IMR-90 (cell line): ENCODE measurements at regions not wholly inside any gene's neighbourhood (a gene's known extent, or its start where the extent isn't known, plus 50 kb on each side); places are given as distances from the start of the nearest gene placed in this dataset.

ENCODE experiments used
- ATAC-seq: fragments of 200-7000 bp; cut with Tn5 transposase; 2 replicates; pipeline ENCODE4 v1.9.1; 2020; ENCODE audit warnings: low read depth, mild to moderate bottlenecking, moderate library complexity
- BruUV-seq: library from RNA; stranded (reverse); fragments of 400-500 nt; replicated peaks from 2 replicates; lab custom pipeline; 2021; lab: Mats Ljungman, UMichigan
- CTCF ChIA-PET: fragments of 300-600 bp; formaldehyde crosslinking; extraction: SDS; loops from one replicate; lab custom pipeline; 2021; ENCODE audit warnings: antibody characterized with exemption; lab: Yijun Ruan, JAX
- POLR2A ChIA-PET: fragments of 300-600 bp; sonication (Branson Sonifier 250); formaldehyde crosslinking; loops from one replicate; lab custom pipeline; 2022; ENCODE audit warnings: antibody characterized with exemption; ENCODE audit not compliant: unreplicated experiment; lab: Charles Lee
- DNase-seq: peaks from one replicate; pipeline ENCODE4 v3.0.0; 2013
- H2AFZ ChIP-seq: replicated peaks from 2 replicates; pipeline ENCODE3; 2013; ENCODE audit warnings: low read length, mild to moderate bottlenecking; ENCODE audit not compliant: poor library complexity
- H2AK5ac ChIP-seq: 2 replicates; pipeline ENCODE4 v1.6.1; 2013; ENCODE audit warnings: low read depth, low read length, inconsistent platforms
- H2AK9ac ChIP-seq: replicated peaks from 2 replicates; pipeline ENCODE3; 2013; ENCODE audit warnings: mild to moderate bottlenecking, low read depth, low read length, moderate library complexity; ENCODE audit not compliant: poor library complexity
- H2BK120ac ChIP-seq: 2 replicates; pipeline ENCODE4 v1.6.1; 2013; ENCODE audit warnings: low read depth, low read length, inconsistent platforms
- H2BK15ac ChIP-seq: 3 replicates; pipeline ENCODE4 v1.6.1; 2013; ENCODE audit warnings: low read depth, low read length, inconsistent platforms
- H2BK20ac ChIP-seq: 2 replicates; pipeline ENCODE4 v1.6.1; 2013; ENCODE audit warnings: low read depth, mild to moderate bottlenecking, inconsistent platforms, low read length, moderate library complexity
- H2BK5ac ChIP-seq: 2 replicates; pipeline ENCODE4 v1.6.1; 2013; ENCODE audit warnings: mild to moderate bottlenecking, low read depth, low read length, inconsistent platforms; ENCODE audit not compliant: poor library complexity, severe bottlenecking
- H3K14ac ChIP-seq: replicated peaks from 2 replicates; pipeline ENCODE4 v1.6.1; 2013; ENCODE audit warnings: low read depth, low read length, inconsistent platforms
- H3K18ac ChIP-seq: 2 replicates; pipeline ENCODE4 v1.6.1; 2013; ENCODE audit warnings: low read depth, low read length, control low read depth
- H3K23ac ChIP-seq: 2 replicates; pipeline ENCODE4 v1.6.1; 2013; ENCODE audit warnings: low read depth, low read length, inconsistent platforms
- H3K27ac ChIP-seq: 2 replicates; pipeline ENCODE4 v1.5.1; 2013; ENCODE audit warnings: mild to moderate bottlenecking, control low read depth, low read length; ENCODE audit not compliant: insufficient read depth
- H3K27me3 ChIP-seq: 2 replicates; pipeline ENCODE4 v1.6.1; 2013; ENCODE audit warnings: low read length; ENCODE audit not compliant: control insufficient read depth, insufficient read depth
- H3K36me3 ChIP-seq: 2 replicates; pipeline ENCODE4 v1.6.1; 2013; ENCODE audit warnings: low read length, mixed read lengths; ENCODE audit not compliant: control insufficient read depth, insufficient read depth
- H3K4ac ChIP-seq: 2 replicates; pipeline ENCODE4 v1.6.1; 2013; ENCODE audit warnings: low read depth, low read length, inconsistent platforms
- H3K4me1 ChIP-seq: 2 replicates; pipeline ENCODE4 v1.6.1; 2013; ENCODE audit warnings: low read length, mixed read lengths; ENCODE audit not compliant: control insufficient read depth, insufficient read depth
- H3K4me2 ChIP-seq: 2 replicates; pipeline ENCODE4 v1.6.1; 2013; ENCODE audit warnings: low read depth, mild to moderate bottlenecking, control low read depth, low read length, moderate library complexity
- H3K4me3 ChIP-seq: 2 replicates; pipeline ENCODE4 v1.5.1; 2013; ENCODE audit warnings: low read depth, mild to moderate bottlenecking, control low read depth, low read length, moderate library complexity; ENCODE audit not compliant: insufficient read depth
- H3K56ac ChIP-seq: 2 replicates; pipeline ENCODE4 v1.6.1; 2013; ENCODE audit warnings: low read length, inconsistent platforms; ENCODE audit not compliant: insufficient read depth; ENCODE audit errors: extremely low read depth
- H3K79me1 ChIP-seq, 2 experiments: 2 replicates each; pipeline ENCODE4 v1.6.1; 2013; ENCODE audit warnings: low read length in 2 of 2, inconsistent platforms in 1 of 2, low read depth in 1 of 2
- H3K9ac ChIP-seq: 2 replicates; pipeline ENCODE4 v1.6.1; 2013; ENCODE audit warnings: low read depth, low read length, control low read depth
- H3K9me1 ChIP-seq: 2 replicates; pipeline ENCODE4 v1.6.1; 2013; ENCODE audit warnings: low read length, inconsistent platforms; ENCODE audit not compliant: insufficient read depth
- H3K9me3 ChIP-seq: 2 replicates; pipeline ENCODE4 v1.6.1; 2013; ENCODE audit warnings: low read length; ENCODE audit not compliant: control insufficient read depth, insufficient read depth
- H4K20me1 ChIP-seq: 2 replicates; pipeline ENCODE4 v1.6.1; 2013; ENCODE audit warnings: low read length, inconsistent platforms; ENCODE audit not compliant: insufficient read depth
- H4K5ac ChIP-seq: 2 replicates; pipeline ENCODE4 v1.6.1; 2013; ENCODE audit warnings: mild to moderate bottlenecking, low read depth, low read length, control low read depth
- H4K8ac ChIP-seq, 2 experiments: 2 replicates each; pipeline ENCODE4 v1.6.1; 2013; ENCODE audit warnings: low read depth in 2 of 2, low read length in 2 of 2, control low read depth in 1 of 2, inconsistent platforms in 1 of 2
- H4K91ac ChIP-seq: 2 replicates; pipeline ENCODE4 v1.6.1; 2013; ENCODE audit warnings: low read depth, low read length, inconsistent platforms; ENCODE audit not compliant: insufficient read depth
- BHLHE40 ChIP-seq: fragments of 150-350 bp; IDR thresholded peaks from 2 replicates; pipeline ENCODE4 v1.6.1; 2016; ENCODE audit warnings: mild to moderate bottlenecking, low read depth, low read length
- CEBPB ChIP-seq: IDR thresholded peaks from 2 replicates; pipeline ENCODE4 v1.6.1; 2012; ENCODE audit warnings: low read depth, low read length, improper control_type of control experiment
- CHD1 ChIP-seq: IDR thresholded peaks from 2 replicates; pipeline ENCODE4 v1.6.1; 2012; ENCODE audit warnings: low read depth, low read length, improper control_type of control experiment
- CTCF ChIP-seq: conservative IDR thresholded peaks from 2 replicates; pipeline ENCODE4 v1.5.1; 2012; ENCODE audit warnings: mild to moderate bottlenecking, low read depth, low read length, improper control_type of control experiment
- ELK1 ChIP-seq: fragments of 150-350 bp; IDR thresholded peaks from 2 replicates; pipeline ENCODE4 v1.6.1; 2016; ENCODE audit warnings: low read depth, mild to moderate bottlenecking, low read length, moderate library complexity, borderline replicate concordance
- FOS ChIP-seq: fragments of 150-350 bp; IDR thresholded peaks from 2 replicates; pipeline ENCODE4 v1.6.1; 2016; ENCODE audit warnings: low read depth, low read length
- MAFK ChIP-seq: IDR thresholded peaks from 2 replicates; pipeline ENCODE4 v1.6.1; 2012; ENCODE audit warnings: low read depth, low read length, improper control_type of control experiment
- MAZ ChIP-seq: IDR thresholded peaks from 2 replicates; pipeline ENCODE4 v1.6.1; 2012; ENCODE audit warnings: low read depth, mild to moderate bottlenecking, low read length, improper control_type of control experiment, moderate library complexity, borderline replicate concordance
- MXI1 ChIP-seq: IDR thresholded peaks from 2 replicates; pipeline ENCODE4 v1.6.1; 2012; ENCODE audit warnings: low read depth, mild to moderate bottlenecking, low read length, moderate library complexity, borderline replicate concordance
- NFE2L2 ChIP-seq: fragments of 150-350 bp; IDR thresholded peaks from 2 replicates; pipeline ENCODE4 v1.6.1; 2016; ENCODE audit warnings: low read depth, mild to moderate bottlenecking, low read length
- POLR2A ChIP-seq: IDR thresholded peaks from 2 replicates; pipeline ENCODE4 v1.6.1; 2012; ENCODE audit warnings: mild to moderate bottlenecking, low read depth, low read length
- RAD21 ChIP-seq: IDR thresholded peaks from 2 replicates; pipeline ENCODE4 v1.6.1; 2012; ENCODE audit warnings: low read length, improper control_type of control experiment
- RCOR1 ChIP-seq: IDR thresholded peaks from 2 replicates; pipeline ENCODE4 v1.6.1; 2012; ENCODE audit warnings: mild to moderate bottlenecking, low read length, improper control_type of control experiment; ENCODE audit not compliant: insufficient replicate concordance
- RFX5 ChIP-seq: IDR thresholded peaks from 2 replicates; pipeline ENCODE4 v1.8.0; 2012; ENCODE audit warnings: low read depth, mild to moderate bottlenecking, low read length, moderate library complexity
- SMC3 ChIP-seq: fragments of 150-350 bp; IDR thresholded peaks from 2 replicates; pipeline ENCODE4 v1.6.1; 2016; ENCODE audit warnings: low read depth, mild to moderate bottlenecking, antibody characterized with exemption, low read length, moderate library complexity
- USF2 ChIP-seq: fragments of 150-350 bp; IDR thresholded peaks from 2 replicates; pipeline ENCODE4 v1.6.1; 2017; ENCODE audit warnings: mild to moderate bottlenecking, antibody characterized with exemption, low read length, low read depth
- WGBS, 2 experiments: methylation state at CpG; one replicate each; pipeline versions ENCODE4 v1.1.5 to v1.1.7; 2013; ENCODE audit warnings: missing lambda C conversion rate in 2 of 2; ENCODE audit not compliant: insufficient read length in 1 of 2; ENCODE audit errors: extremely low coverage in 2 of 2; 5-methylcytosine and 5-hydroxymethylcytosine counted together
- dilution Hi-C: fragments of 300-500 bp; cut with HindIII; formaldehyde crosslinking; loops from one replicate; pipeline ENCODE4 v1.14.3; 2018; ENCODE audit warnings: low sequenced_read_pairs; ENCODE audit not compliant: unreplicated experiment
- in situ Hi-C: fragments of 300-500 bp; cut with MboI; formaldehyde crosslinking; loops from 3 replicates; pipeline ENCODE4 v1.14.3; 2019; ENCODE audit warnings: low sequenced_read_pairs, inconsistent platforms, mixed read lengths
- intact Hi-C: fragments of 100-400 bp; cut with micrococcal nuclease; formaldehyde crosslinking; loops from 2 replicates; pipeline ENCODE4 v1.10.0; 2022

- Histone ChIP-seq H4K5ac (no peak overlapping the region), H2BK120ac (no peak overlapping the region), H3K4me3 (no peak overlapping the region), H3K4ac (no peak overlapping the region), H4K8ac (no peak overlapping the region), H2BK20ac (no peak overlapping the region), H3K4me1 (no peaks in the 10 kb centered on the region), H4K20me1 (no peaks in the 10 kb centered on the region), H2AK5ac (no peak overlapping the region), H2BK5ac (no peak overlapping the region), H3K27me3 (peaks cover 36% of the 10 kb centered on the region), H3K79me1 (no peaks in the 10 kb centered on the region), H3K14ac (no peak overlapping the region), H3K9me1 (no peaks in the 10 kb centered on the region), H2AK9ac (no peak overlapping the region), H2AFZ (no peak overlapping the region), H3K9me3 (peaks cover 2% of the 10 kb centered on the region; the same call in 1 of the 2 replicates), H3K4me2 (no peak overlapping the region), H3K27ac (no peak overlapping the region), H3K23ac (no peak overlapping the region), H3K56ac (no peak overlapping the region), H3K9ac (no peak overlapping the region), H4K91ac (no peak overlapping the region), H3K18ac (no peak overlapping the region), H3K36me3 (no peaks in the 10 kb centered on the region), H2BK15ac (no peak overlapping the region)
- no TSS peak for BruUV-seq
- ChIA-PET POLR2A (no interaction called here), CTCF (no interaction called here)
- dilution Hi-C loops, result no loop called here
- intact Hi-C loops, result no loop called here
- DNase-seq, result no peak
- WGBS, 2 experiments, result no CpG with 5 or more reads among the region's 1 CpG
- no peak for TF ChIP-seq MAZ
- TF ChIP-seq RFX5, result no peak
- no peak for TF ChIP-seq SMC3
- TF ChIP-seq CTCF, result no peak
- TF ChIP-seq USF2, result no peak
- TF ChIP-seq NFE2L2, result no peak
- no peak for TF ChIP-seq RAD21
- no peak for TF ChIP-seq MAFK
- TF ChIP-seq FOS, result no peak
- TF ChIP-seq MXI1, result no peak
- no peak for TF ChIP-seq CEBPB
- no peak for TF ChIP-seq RCOR1
- TF ChIP-seq BHLHE40, result no peak
- no peak for TF ChIP-seq CHD1
- TF ChIP-seq ELK1, result no peak
- no peak for TF ChIP-seq POLR2A
- ATAC-seq, result no peak
- in situ Hi-C loops, result no loop called here
Observed at GRCh38 chr11:10978198-10978597, 120.3 kb upstream of the ZBED5 start.
